ENCODE measurements at regions not wholly inside any gene's neighbourhood (a gene's known extent, or its start where the extent isn't known, plus 50 kb on each side); places are given as distances from the start of the nearest gene placed in this dataset.
"Not testable (repeated sequence)": the region's sequence is repeated elsewhere in the genome, so short reads cannot be mapped to it uniquely, and the experiment has no call there.

- 92 to 93% methylated on average over 2 to 4 of the region's 6 CpGs for WGBS, 2 experiments (ENCODE audit: insufficient coverage in 2 of 2)
These were observed 233.6 kb downstream of the KCNE4 start for GRCh38 chr2:223285370-223286265.

GRCh38 chr2:223294756-223295155, 242.8 kb downstream of the KCNE4 start:
- Histone ChIP-seq H3K4me1 (ENCODE audit: control insufficient read depth, insufficient read depth, low read length, poor library complexity, severe bottlenecking) (peaks cover 9% of the 10 kb centered on the region), H3K36me3 (ENCODE audit: control insufficient read depth, insufficient read depth, low read length) (no peaks in the 10 kb centered on the region), H3K27ac (ENCODE audit: low read depth, low read length, severe bottlenecking) (no peak overlapping the region), H3K9me3 (ENCODE audit: control insufficient read depth, low read length) (no peaks in the 10 kb centered on the region), H3K4me3 (ENCODE audit: extremely low read depth, insufficient read depth, low read length, poor library complexity, severe bottlenecking) (no peak overlapping the region)

More at GRCh38 chr2:223285370-223286265, 233.6 kb downstream of the KCNE4 start:
- Histone ChIP-seq H3K4me3 (ENCODE audit: extremely low read depth, insufficient read depth, low read length, poor library complexity, severe bottlenecking) (no peak overlapping the region), H3K27ac (ENCODE audit: low read depth, low read length, severe bottlenecking) (no peak overlapping the region), H3K36me3 (ENCODE audit: control insufficient read depth, insufficient read depth, low read length) (no peaks in the 10 kb centered on the region), H3K9me3 (ENCODE audit: control insufficient read depth, low read length) (no peaks in the 10 kb centered on the region), H3K4me1 (ENCODE audit: control insufficient read depth, insufficient read depth, low read length, poor library complexity, severe bottlenecking) (no peaks in the 10 kb centered on the region)

GRCh38 chr2:223297788-223298187, 245.8 kb downstream of the KCNE4 start:
- H3K9me3 ChIP-seq (ENCODE audit: control insufficient read depth, low read length): no peaks in the 10 kb centered on the region
- H3K4me3 ChIP-seq (ENCODE audit: extremely low read depth, insufficient read depth, low read length, poor library complexity, severe bottlenecking): no peak overlapping the region
- H3K4me1 ChIP-seq (ENCODE audit: control insufficient read depth, insufficient read depth, low read length, poor library complexity, severe bottlenecking): peaks cover 9% of the 10 kb centered on the region
- H3K36me3 ChIP-seq (ENCODE audit: control insufficient read depth, insufficient read depth, low read length): no peaks in the 10 kb centered on the region
- no peak overlapping the region for H3K27ac ChIP-seq (ENCODE audit: low read depth, low read length, severe bottlenecking)

- 93 to 96% methylated on average over 2 to 3 of the region's 4 CpGs for WGBS, 2 experiments (ENCODE audit: insufficient coverage in 2 of 2)
- H3K4me3 ChIP-seq (ENCODE audit: extremely low read depth, insufficient read depth, low read length, poor library complexity, severe bottlenecking): not testable (repeated sequence)
These were observed 246.3 kb downstream of the KCNE4 start for GRCh38 chr2:223298329-223298728.

GRCh38 chr2:223300326-223300725, 248.3 kb downstream of the KCNE4 start:
- no peak overlapping the region for H3K4me3 ChIP-seq (ENCODE audit: extremely low read depth, insufficient read depth, low read length, poor library complexity, severe bottlenecking)
- peaks cover 9% of the 10 kb centered on the region for H3K4me1 ChIP-seq (ENCODE audit: control insufficient read depth, insufficient read depth, low read length, poor library complexity, severe bottlenecking)
- H3K9me3 ChIP-seq (ENCODE audit: control insufficient read depth, low read length): no peaks in the 10 kb centered on the region
- H3K36me3 ChIP-seq (ENCODE audit: control insufficient read depth, insufficient read depth, low read length): no peaks in the 10 kb centered on the region
- WGBS, 2 experiments (ENCODE audit: insufficient coverage in 2 of 2): 90 to 94% methylated on average over 4 of the region's 4 CpGs
- no peak overlapping the region for H3K27ac ChIP-seq (ENCODE audit: low read depth, low read length, severe bottlenecking)

More at GRCh38 chr2:223298329-223298728, 246.3 kb downstream of the KCNE4 start:
- not testable (repeated sequence) for H3K27ac ChIP-seq (ENCODE audit: low read depth, low read length, severe bottlenecking); H3K36me3 ChIP-seq (ENCODE audit: control insufficient read depth, insufficient read depth, low read length); H3K9me3 ChIP-seq (ENCODE audit: control insufficient read depth, low read length); H3K4me1 ChIP-seq (ENCODE audit: control insufficient read depth, insufficient read depth, low read length, poor library complexity, severe bottlenecking)

- 75% methylated on average over 2 of the region's 3 CpGs; no CpG with 5 or more reads in 1 of the 2 experiments for WGBS, 2 experiments (ENCODE audit: insufficient coverage in 2 of 2)
These were observed 254.4 kb downstream of the KCNE4 start for GRCh38 chr2:223306371-223306770.

GRCh38 chr2:223311889-223312680, 260.1 kb downstream of the KCNE4 start:
- H3K4me3 ChIP-seq (ENCODE audit: extremely low read depth, insufficient read depth, low read length, poor library complexity, severe bottlenecking): no peak overlapping the region
- H3K9me3 ChIP-seq (ENCODE audit: control insufficient read depth, low read length): no peaks in the 10 kb centered on the region
- no peak overlapping the region for H3K27ac ChIP-seq (ENCODE audit: low read depth, low read length, severe bottlenecking)
- WGBS, 2 experiments (ENCODE audit: insufficient coverage in 2 of 2): 75 to 91% methylated on average over 5 to 8 of the region's 11 CpGs
- no peaks in the 10 kb centered on the region for H3K4me1 ChIP-seq (ENCODE audit: control insufficient read depth, insufficient read depth, low read length, poor library complexity, severe bottlenecking)
- no peaks in the 10 kb centered on the region for H3K36me3 ChIP-seq (ENCODE audit: control insufficient read depth, insufficient read depth, low read length)

More at GRCh38 chr2:223306371-223306770, 254.4 kb downstream of the KCNE4 start:
- H3K4me3 ChIP-seq (ENCODE audit: extremely low read depth, insufficient read depth, low read length, poor library complexity, severe bottlenecking): no peak overlapping the region
- H3K27ac ChIP-seq (ENCODE audit: low read depth, low read length, severe bottlenecking): no peak overlapping the region
- no peaks in the 10 kb centered on the region for H3K4me1 ChIP-seq (ENCODE audit: control insufficient read depth, insufficient read depth, low read length, poor library complexity, severe bottlenecking)
- no peaks in the 10 kb centered on the region for H3K9me3 ChIP-seq (ENCODE audit: control insufficient read depth, low read length)
- H3K36me3 ChIP-seq (ENCODE audit: control insufficient read depth, insufficient read depth, low read length): no peaks in the 10 kb centered on the region

GRCh38 chr2:223313101-223313500, 261.1 kb downstream of the KCNE4 start:
- H3K9me3 ChIP-seq (ENCODE audit: control insufficient read depth, low read length): no peaks in the 10 kb centered on the region
- H3K4me1 ChIP-seq (ENCODE audit: control insufficient read depth, insufficient read depth, low read length, poor library complexity, severe bottlenecking): no peaks in the 10 kb centered on the region
- H3K4me3 ChIP-seq (ENCODE audit: extremely low read depth, insufficient read depth, low read length, poor library complexity, severe bottlenecking): no peak overlapping the region
- no peaks in the 10 kb centered on the region for H3K36me3 ChIP-seq (ENCODE audit: control insufficient read depth, insufficient read depth, low read length)
- WGBS, 2 experiments (ENCODE audit: insufficient coverage in 2 of 2): 100% methylated on average over 1 of the region's 2 CpGs; no CpG with 5 or more reads in 1 of the 2 experiments
- no peak overlapping the region for H3K27ac ChIP-seq (ENCODE audit: low read depth, low read length, severe bottlenecking)

- Histone ChIP-seq H3K9me3 (ENCODE audit: control insufficient read depth, low read length) (no peaks in the 10 kb centered on the region), H3K27ac (ENCODE audit: low read depth, low read length, severe bottlenecking) (no peak overlapping the region), H3K4me3 (ENCODE audit: extremely low read depth, insufficient read depth, low read length, poor library complexity, severe bottlenecking) (no peak overlapping the region), H3K36me3 (ENCODE audit: control insufficient read depth, insufficient read depth, low read length) (no peaks in the 10 kb centered on the region), H3K4me1 (ENCODE audit: control insufficient read depth, insufficient read depth, low read length, poor library complexity, severe bottlenecking) (no peaks in the 10 kb centered on the region)
- 100% methylated on average over 1 of the region's 2 CpGs; no CpG with 5 or more reads in 1 of the 2 experiments for WGBS, 2 experiments (ENCODE audit: insufficient coverage in 2 of 2)
These were observed 262.8 kb downstream of the KCNE4 start for GRCh38 chr2:223314811-223315210.

- no peaks in the 10 kb centered on the region for H3K4me1 ChIP-seq (ENCODE audit: control insufficient read depth, insufficient read depth, low read length, poor library complexity, severe bottlenecking)
- H3K9me3 ChIP-seq (ENCODE audit: control insufficient read depth, low read length): no peaks in the 10 kb centered on the region
- no peaks in the 10 kb centered on the region for H3K36me3 ChIP-seq (ENCODE audit: control insufficient read depth, insufficient read depth, low read length)
- no peak overlapping the region for H3K27ac ChIP-seq (ENCODE audit: low read depth, low read length, severe bottlenecking)
- H3K4me3 ChIP-seq (ENCODE audit: extremely low read depth, insufficient read depth, low read length, poor library complexity, severe bottlenecking): no peak overlapping the region
- WGBS, 2 experiments (ENCODE audit: insufficient coverage in 2 of 2): 83 to 90% methylated on average over 2 to 3 of the region's 3 CpGs
These were observed 263.8 kb downstream of the KCNE4 start for GRCh38 chr2:223315813-223316212.
